ENCODE measurements at regions not wholly inside any gene's neighbourhood (a gene's known extent, or its start where the extent isn't known, plus 50 kb on each side); places are given as distances from the start of the nearest gene placed in this dataset.

DNA sequence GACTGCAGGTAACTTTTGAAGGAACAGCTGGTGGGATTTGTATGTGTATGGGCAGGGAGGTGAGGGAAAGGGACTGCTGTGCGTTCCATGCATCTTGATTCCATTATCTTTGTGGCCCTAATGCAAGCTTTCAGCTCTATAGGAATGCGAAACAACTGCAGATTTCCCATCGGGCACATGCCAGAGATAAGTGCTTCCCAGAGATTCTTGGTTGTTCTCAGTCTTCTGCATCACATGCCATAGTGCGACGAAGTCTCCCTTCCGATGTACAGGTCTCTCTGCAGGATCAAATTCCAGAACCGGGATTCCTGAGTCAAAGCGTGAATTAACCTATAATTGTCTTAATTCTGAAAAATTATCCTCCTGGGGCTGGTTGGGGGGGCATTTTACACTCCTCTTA is 72.6 kb upstream of the NSMCE3 start:
- TF ChIP-seq, protein P1, sequence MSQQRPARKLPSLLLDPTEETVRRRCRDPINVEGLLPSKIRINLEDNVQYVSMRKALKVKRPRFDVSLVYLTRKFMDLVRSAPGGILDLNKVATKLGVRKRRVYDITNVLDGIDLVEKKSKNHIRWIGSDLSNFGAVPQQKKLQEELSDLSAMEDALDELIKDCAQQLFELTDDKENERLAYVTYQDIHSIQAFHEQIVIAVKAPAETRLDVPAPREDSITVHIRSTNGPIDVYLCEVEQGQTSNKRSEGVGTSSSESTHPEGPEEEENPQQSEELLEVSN (IDR thresholded peaks at IDR 0.05): peak; percentile 74
- no peak for TF ChIP-seq GABPA (IDR thresholded peaks at IDR 0.05; ENCODE audit: borderline replicate concordance, insufficient read depth, low read length)
- TF ChIP-seq, protein P2, sequence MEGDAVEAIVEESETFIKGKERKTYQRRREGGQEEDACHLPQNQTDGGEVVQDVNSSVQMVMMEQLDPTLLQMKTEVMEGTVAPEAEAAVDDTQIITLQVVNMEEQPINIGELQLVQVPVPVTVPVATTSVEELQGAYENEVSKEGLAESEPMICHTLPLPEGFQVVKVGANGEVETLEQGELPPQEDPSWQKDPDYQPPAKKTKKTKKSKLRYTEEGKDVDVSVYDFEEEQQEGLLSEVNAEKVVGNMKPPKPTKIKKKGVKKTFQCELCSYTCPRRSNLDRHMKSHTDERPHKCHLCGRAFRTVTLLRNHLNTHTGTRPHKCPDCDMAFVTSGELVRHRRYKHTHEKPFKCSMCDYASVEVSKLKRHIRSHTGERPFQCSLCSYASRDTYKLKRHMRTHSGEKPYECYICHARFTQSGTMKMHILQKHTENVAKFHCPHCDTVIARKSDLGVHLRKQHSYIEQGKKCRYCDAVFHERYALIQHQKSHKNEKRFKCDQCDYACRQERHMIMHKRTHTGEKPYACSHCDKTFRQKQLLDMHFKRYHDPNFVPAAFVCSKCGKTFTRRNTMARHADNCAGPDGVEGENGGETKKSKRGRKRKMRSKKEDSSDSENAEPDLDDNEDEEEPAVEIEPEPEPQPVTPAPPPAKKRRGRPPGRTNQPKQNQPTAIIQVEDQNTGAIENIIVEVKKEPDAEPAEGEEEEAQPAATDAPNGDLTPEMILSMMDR (IDR thresholded peaks at IDR 0.05; ENCODE audit: control extremely low read depth in 1 of 3, insufficient read depth in 1 of 3, low read depth in 1 of 3, low read length in 3 of 3): no peak
- no peak for TF ChIP-seq POLR2A (IDR thresholded peaks at IDR 0.05; ENCODE audit: control extremely low read depth in 1 of 2, low read depth in 2 of 2, low read length in 2 of 2)
- TF ChIP-seq BRCA1 (IDR thresholded peaks at IDR 0.05; ENCODE audit: low read depth, low read length): no peak
- TF ChIP-seq EZH2 (IDR thresholded peaks at IDR 0.05; ENCODE audit: low read depth, low read length, severe bottlenecking): no peak
- TF ChIP-seq POLR2AphosphoS5 (IDR thresholded peaks at IDR 0.05; ENCODE audit: low read depth, low read length): no peak
- no peak for TF ChIP-seq TCF12 (IDR thresholded peaks at IDR 0.05; ENCODE audit: low read depth, low read length)
- no peak for TF ChIP-seq TEAD4 (IDR thresholded peaks at IDR 0.05; ENCODE audit: low read depth, low read length)
- TF ChIP-seq EGR1 (IDR thresholded peaks at IDR 0.05; ENCODE audit: borderline replicate concordance, low read depth, low read length): no peak
- TF ChIP-seq KDM5A (IDR thresholded peaks at IDR 0.05; ENCODE audit: low read length): no peak
- TF ChIP-seq, protein P3, sequence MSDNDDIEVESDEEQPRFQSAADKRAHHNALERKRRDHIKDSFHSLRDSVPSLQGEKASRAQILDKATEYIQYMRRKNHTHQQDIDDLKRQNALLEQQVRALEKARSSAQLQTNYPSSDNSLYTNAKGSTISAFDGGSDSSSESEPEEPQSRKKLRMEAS (IDR thresholded peaks at IDR 0.05): peak; percentile 74
- TF ChIP-seq POU5F1 (IDR thresholded peaks at IDR 0.05; ENCODE audit: low read depth, low read length): no peak
- no peak for TF ChIP-seq SRF (IDR thresholded peaks at IDR 0.05; ENCODE audit: low read depth, low read length)

All from H1 (cell line).